22Rv1 (cell line): ENCODE measurements at regions not wholly inside any gene's neighbourhood (a gene's known extent, or its start where the extent isn't known, plus 50 kb on each side); places are given as distances from the start of the nearest gene placed in this dataset.
"Not testable (repeated sequence)": the region's sequence is repeated elsewhere in the genome, so short reads cannot be mapped to it uniquely, and the experiment has no call there.

ENCODE experiments used
- H3K27ac ChIP-seq: fragments of 450-650 bp; 2 replicates; pipeline ENCODE4 v1.5.1; 2017
- ZFX ChIP-seq: fragments of 450-650 bp; IDR thresholded peaks from 2 replicates; pipeline ENCODE4 v1.6.1; 2017; ENCODE audit warnings: antibody characterized with exemption, borderline replicate concordance
- TF ChIP-seq, protein P1 (sequence below): fragments of 450-650 bp; IDR thresholded peaks from 2 replicates; pipeline ENCODE4 v1.5.1; 2017; ENCODE audit warnings: mild to moderate bottlenecking

DNA sequence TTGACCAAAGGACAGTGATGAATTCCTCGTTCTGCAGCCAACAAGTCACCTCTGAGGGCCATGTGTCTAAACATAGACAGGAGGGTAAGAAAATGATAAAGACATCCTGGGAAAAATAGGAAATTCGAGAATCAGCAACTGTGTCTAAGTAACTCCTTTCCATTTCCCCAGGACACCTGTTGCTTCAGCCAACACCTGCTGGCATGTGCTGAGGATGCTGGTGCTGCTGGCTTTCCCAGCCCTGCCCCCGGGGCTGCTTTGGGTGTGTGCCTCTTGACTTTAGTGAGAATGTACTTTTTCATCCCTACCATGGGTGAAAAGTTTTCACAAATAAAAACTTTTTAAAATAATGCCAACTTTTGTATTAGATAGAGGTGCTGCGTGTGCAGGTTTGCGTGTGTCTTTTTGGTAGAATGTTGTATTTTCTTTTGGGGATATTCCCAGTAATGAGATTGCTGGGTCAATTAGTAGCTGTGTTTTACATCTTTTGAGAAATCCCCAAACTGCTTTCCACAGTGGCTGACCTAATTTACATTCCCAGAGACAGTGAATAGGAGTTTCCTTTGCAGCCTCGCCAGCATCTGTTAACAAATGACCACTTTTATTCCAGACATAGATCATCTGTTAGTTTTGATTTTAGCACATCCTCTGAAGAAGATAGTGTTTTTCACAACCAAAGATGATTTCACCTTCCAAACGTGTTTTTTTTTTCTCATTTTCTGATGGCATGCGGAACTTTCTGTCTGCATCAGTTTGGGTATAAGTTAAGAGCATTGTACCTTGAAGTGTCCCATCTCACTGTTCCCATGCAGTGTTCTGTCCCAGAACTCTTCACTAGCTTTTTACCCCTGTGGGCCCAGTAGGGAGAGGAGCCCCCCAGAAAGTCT is 104.2 kb upstream of the ACBD5 start:
- no peak overlapping the region for H3K27ac ChIP-seq

DNA sequence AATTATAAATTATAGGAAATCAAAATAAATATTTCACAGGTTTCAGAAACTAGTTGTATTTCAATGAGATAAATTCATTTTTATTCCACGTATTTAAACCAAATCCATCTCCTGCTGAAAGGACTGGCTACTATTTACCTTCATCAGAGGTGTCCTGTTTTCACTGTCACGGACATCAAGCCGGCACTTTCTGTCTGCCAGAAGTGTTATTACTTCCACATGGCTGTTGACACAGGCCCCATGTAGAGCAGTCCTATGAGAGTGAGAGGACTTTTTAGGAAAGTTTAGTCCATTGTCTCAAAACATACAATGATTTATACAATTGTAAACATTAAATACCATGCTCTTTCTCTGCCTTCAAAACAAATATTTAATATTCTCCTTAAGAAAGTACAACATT is 100.4 kb upstream of the ACBD5 start:
- H3K27ac ChIP-seq: no peak overlapping the region
- TF ChIP-seq, protein P1, sequence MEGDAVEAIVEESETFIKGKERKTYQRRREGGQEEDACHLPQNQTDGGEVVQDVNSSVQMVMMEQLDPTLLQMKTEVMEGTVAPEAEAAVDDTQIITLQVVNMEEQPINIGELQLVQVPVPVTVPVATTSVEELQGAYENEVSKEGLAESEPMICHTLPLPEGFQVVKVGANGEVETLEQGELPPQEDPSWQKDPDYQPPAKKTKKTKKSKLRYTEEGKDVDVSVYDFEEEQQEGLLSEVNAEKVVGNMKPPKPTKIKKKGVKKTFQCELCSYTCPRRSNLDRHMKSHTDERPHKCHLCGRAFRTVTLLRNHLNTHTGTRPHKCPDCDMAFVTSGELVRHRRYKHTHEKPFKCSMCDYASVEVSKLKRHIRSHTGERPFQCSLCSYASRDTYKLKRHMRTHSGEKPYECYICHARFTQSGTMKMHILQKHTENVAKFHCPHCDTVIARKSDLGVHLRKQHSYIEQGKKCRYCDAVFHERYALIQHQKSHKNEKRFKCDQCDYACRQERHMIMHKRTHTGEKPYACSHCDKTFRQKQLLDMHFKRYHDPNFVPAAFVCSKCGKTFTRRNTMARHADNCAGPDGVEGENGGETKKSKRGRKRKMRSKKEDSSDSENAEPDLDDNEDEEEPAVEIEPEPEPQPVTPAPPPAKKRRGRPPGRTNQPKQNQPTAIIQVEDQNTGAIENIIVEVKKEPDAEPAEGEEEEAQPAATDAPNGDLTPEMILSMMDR: no peak
- TF ChIP-seq ZFX: no peak

More for the DNA sequence above, 104.2 kb upstream of the ACBD5 start:
- TF ChIP-seq, protein P1: no peak
- TF ChIP-seq ZFX: no peak

DNA sequence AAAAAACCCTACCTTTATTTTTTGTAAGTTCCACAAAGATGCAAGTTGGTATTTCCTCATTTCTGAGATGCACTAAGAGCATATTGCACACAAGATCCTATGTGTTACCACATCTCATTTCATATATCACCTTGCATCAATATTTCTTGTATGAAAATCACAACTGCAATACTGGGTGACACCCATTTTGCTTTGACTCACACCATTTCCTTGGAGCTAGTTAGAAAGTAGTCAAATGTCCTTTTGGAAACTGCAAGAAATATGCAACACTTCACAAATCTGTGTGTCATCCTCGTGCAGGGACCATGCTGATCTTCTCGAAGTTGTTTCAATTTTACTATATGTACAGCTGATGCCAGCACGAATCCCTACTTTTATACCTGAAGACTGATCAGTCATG is 94.6 kb upstream of the ACBD5 start:
- not testable (repeated sequence) for H3K27ac ChIP-seq

DNA sequence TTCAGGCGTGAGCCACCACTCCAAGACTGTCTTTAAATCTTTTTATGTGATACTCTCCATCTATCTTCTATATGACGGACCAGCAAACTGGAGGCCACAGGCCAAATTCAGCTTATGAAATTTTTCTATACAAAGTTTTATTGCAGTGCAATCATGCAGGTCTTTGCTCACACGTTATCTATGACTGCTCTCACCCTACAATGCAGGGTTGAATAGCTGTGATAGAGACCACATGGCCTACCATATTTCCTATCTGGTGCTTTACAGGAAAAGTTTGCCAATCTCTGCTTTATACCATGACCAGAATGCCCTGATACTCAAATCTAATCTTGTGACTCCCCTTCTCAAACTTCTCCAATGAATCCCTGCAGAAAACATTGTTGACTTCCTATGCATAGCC is 89.5 kb upstream of the ACBD5 start:
- no peak overlapping the region for H3K27ac ChIP-seq
- TF ChIP-seq, protein P1: no peak
- no peak for TF ChIP-seq ZFX

DNA sequence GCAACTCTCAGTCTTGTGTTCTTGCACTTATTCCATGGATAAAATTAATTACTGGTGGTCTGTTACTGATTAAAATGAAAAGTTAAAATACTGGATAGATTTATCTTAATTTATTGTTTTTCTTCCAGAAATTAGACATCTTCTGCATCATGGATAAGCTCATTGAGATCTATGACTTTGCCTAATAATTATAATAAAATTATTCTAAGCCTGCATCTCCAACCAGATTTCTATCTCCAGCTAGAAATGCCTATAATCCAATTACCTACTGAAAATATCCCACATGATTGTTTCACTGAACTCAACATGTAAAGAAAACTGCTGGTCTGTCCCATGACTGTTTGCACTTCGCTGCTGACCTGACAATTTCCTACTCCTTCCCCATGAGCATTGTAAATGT is 88.3 kb upstream of the ACBD5 start:
- TF ChIP-seq, protein P1: no peak
- no peak for TF ChIP-seq ZFX
- H3K27ac ChIP-seq: no peak overlapping the region

DNA sequence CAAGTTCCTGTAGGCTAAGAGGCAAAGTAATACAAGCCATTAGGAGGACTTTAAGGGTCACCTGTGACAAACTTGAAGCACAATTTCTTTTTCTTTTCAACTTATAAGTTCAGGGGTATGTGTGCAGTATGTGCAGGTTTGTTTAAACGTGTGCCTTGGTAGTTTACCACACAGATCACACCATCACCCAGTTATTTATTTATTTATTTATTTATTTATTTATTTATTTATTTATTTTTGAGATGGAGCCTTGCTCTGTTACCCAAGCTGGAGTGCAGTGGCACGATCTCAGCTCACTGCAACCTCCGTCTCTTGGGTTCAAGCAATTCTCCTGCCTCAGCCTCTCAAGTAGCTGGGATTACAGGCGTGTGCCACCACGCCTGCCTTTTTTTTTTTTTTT is 86.2 kb upstream of the ACBD5 start:
- H3K27ac ChIP-seq: not testable (repeated sequence)

DNA sequence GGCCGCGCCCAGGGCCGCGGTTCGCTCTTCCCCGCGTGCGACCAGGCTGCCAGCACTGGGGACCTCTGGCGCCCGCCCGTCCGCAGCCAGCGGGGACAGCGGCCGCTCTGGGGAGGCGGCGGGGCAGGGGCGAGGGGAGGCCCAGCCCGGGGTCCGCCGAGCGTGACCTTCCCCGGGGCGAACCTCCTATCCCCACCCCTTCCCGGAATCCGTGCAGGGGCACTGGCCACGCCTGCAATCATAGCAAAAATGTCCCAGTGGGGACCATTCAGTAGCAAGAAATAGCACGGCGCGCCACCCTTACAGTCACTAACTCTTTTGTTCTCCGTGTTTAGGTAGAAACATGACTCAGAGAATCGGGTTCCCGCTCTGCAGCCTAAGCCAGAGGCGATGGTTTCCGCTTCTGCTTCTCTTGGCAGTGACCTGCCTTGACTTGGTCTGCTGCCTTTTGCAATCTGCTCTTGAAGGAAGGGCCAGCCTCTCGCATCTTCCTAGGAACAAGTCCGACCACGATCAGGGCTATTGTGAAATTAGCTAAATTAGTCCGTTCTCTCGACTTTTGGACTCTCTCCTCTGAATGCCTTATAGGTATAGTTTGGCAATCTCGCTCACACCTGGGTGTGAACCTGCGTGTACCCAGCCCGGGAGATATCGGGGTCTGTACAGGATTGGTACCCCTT is 79.3 kb upstream of the ACBD5 start:
- no peak overlapping the region for H3K27ac ChIP-seq
- TF ChIP-seq, protein P1: no peak
- TF ChIP-seq ZFX: no peak

DNA sequence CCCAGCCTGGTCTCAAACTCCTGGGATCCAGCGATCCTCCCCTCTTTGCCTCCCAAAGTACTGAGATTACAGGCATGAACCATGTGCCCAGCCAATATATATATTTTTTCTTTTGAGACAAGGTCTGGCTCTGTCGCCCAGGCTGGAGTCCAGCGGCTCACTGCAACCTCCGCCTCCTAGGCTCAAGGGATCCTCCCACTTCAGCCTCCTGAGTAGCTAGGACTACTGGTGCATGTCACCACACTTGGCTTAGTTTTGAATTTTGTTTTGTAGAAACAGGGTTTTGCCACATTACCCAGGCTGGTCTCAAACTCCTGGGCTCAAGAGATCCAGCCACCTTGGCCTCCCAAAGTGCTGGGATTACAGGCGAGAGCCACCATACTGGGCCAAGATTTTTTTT is 78.5 kb upstream of the ACBD5 start:
- H3K27ac ChIP-seq: not testable (repeated sequence)

DNA sequence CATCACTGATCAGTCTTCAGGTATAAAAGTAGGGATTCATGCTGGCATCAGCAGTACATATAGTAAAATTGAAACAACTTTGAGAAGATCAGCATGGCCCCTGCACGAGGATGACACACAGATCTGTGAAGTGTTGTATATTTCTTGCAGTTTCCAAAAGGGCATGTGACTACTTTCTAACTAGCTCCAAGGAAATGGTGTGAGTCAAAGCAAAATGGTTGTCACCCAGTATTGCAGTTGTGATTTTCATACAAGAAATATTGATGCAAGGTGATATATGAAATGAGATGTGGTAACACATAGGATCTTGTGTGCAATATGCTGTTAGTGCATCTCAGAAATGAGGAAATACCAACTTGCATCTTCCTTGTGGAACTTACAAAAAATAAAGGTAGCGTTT is 74.5 kb upstream of the ACBD5 start:
- H3K27ac ChIP-seq: not testable (repeated sequence)

DNA sequence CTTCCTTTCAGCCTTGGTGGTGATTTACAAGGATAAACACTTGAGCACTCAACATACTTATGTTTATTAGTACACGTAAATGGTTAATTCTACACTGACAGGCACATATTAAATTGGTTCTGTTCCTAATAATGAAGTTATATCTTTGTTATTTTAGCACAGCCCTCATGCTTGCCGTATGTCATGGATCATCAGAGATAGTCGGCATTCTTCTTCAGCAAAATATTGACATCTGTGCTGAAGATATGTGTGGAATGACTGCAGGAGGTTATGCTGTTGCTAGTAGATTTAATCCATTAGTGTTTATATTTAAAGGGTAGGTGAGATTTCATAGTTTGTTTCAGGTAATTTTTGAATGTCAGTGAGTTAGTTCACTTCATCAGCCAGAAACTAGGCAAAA is 73.0 kb upstream of the ACBD5 start:
- not testable (repeated sequence) for H3K27ac ChIP-seq
